Ishikawa (cell line): ENCODE measurements at regions not wholly inside any gene's neighbourhood (a gene's known extent, or its start where the extent isn't known, plus 50 kb on each side); places are given as distances from the start of the nearest gene placed in this dataset.

Experiments
- CEBPB ChIP-seq: IDR thresholded peaks from 2 replicates; pipeline ENCODE4 v1.6.1; 2012
- CREB1 ChIP-seq: IDR thresholded peaks from 2 replicates; pipeline ENCODE4 v1.6.1; 2012; ENCODE audit warnings: low read depth
- EGR1 ChIP-seq: IDR thresholded peaks from 2 replicates; pipeline ENCODE4 v1.6.1; 2012
- EP300 ChIP-seq: IDR thresholded peaks from 2 replicates; pipeline ENCODE4 v1.6.1; 2012; ENCODE audit warnings: borderline replicate concordance
- FOXM1 ChIP-seq: IDR thresholded peaks from 2 replicates; pipeline ENCODE4 v1.6.1; 2012; ENCODE audit warnings: low read depth, borderline replicate concordance
- MAX ChIP-seq: IDR thresholded peaks from 2 replicates; pipeline ENCODE4 v1.6.1; 2012
- RAD21 ChIP-seq: IDR thresholded peaks from 2 replicates; pipeline ENCODE4 v1.6.1; 2012; ENCODE audit warnings: low read depth
- TAF1 ChIP-seq: IDR thresholded peaks from 2 replicates; pipeline ENCODE4 v1.6.1; 2012; ENCODE audit warnings: low read depth, mild to moderate bottlenecking
- USF1 ChIP-seq: IDR thresholded peaks from 2 replicates; pipeline ENCODE4 v1.6.1; 2012
- YY1 ChIP-seq: IDR thresholded peaks from 2 replicates; pipeline ENCODE4 v1.6.1; 2012; ENCODE audit warnings: low read depth
- ZBTB7A ChIP-seq: IDR thresholded peaks from 2 replicates; pipeline ENCODE4 v1.6.1; 2012; ENCODE audit warnings: low read depth
- TF ChIP-seq, protein P1 (sequence below): IDR thresholded peaks from 2 replicates; pipeline ENCODE4 v1.6.1; 2012; ENCODE audit warnings: low read depth, mild to moderate bottlenecking

DNA sequence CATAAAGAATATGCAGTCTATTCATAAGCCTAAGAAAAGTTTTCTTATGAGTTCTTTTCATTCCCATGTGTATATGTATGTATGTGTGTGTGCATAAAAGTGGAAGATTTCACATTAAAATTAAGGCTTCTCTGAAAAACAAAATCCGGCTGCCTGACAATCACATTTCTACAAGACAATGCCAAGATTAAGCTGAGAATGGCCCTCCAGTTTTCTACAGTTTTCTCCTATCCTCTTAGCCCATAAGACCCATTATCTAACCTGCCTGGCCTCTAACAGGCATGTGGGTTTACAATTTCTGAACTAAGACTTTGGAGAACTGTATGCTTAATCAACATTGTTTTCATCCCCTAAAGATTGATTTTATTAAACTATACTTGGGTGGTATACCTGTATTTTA, 446.0 kb upstream of the SEMA3A start:
- TF ChIP-seq EP300 (no peak), CEBPB (no peak), TAF1 (no peak), MAX (no peak), YY1 (no peak), RAD21 (no peak), CREB1 (no peak), ZBTB7A (no peak), FOXM1 (no peak), USF1 (no peak), EGR1 (no peak)
- TF ChIP-seq, protein P1, sequence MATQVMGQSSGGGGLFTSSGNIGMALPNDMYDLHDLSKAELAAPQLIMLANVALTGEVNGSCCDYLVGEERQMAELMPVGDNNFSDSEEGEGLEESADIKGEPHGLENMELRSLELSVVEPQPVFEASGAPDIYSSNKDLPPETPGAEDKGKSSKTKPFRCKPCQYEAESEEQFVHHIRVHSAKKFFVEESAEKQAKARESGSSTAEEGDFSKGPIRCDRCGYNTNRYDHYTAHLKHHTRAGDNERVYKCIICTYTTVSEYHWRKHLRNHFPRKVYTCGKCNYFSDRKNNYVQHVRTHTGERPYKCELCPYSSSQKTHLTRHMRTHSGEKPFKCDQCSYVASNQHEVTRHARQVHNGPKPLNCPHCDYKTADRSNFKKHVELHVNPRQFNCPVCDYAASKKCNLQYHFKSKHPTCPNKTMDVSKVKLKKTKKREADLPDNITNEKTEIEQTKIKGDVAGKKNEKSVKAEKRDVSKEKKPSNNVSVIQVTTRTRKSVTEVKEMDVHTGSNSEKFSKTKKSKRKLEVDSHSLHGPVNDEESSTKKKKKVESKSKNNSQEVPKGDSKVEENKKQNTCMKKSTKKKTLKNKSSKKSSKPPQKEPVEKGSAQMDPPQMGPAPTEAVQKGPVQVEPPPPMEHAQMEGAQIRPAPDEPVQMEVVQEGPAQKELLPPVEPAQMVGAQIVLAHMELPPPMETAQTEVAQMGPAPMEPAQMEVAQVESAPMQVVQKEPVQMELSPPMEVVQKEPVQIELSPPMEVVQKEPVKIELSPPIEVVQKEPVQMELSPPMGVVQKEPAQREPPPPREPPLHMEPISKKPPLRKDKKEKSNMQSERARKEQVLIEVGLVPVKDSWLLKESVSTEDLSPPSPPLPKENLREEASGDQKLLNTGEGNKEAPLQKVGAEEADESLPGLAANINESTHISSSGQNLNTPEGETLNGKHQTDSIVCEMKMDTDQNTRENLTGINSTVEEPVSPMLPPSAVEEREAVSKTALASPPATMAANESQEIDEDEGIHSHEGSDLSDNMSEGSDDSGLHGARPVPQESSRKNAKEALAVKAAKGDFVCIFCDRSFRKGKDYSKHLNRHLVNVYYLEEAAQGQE, result no peak
